Right atrium auricular region (tissue), 2 donors: ENCODE measurements at regions not wholly inside any gene's neighbourhood (a gene's known extent, or its start where the extent isn't known, plus 50 kb on each side); places are given as distances from the start of the nearest gene placed in this dataset.

Experiments
- DNase-seq: peaks from one replicate; pipeline ENCODE4 v3.0.0-alpha.2; 2019; ENCODE audit warnings: low spot score
- H3K27ac ChIP-seq, 2 donors: fragments of 200-600 bp; sonication (generic); 1 replicate in 1 of 2; 2 replicates in 1 of 2; pipeline ENCODE4 v1.5.1; 2016 to 2019
- H3K27me3 ChIP-seq, 2 donors: fragments of 200-600 bp; sonication (generic); one replicate each; pipeline versions ENCODE4 v1.5.1 to v1.6.0; 2017 to 2019
- H3K36me3 ChIP-seq: fragments of 200-600 bp; sonication (generic); one replicate; pipeline ENCODE4 v1.5.1; 2016
- H3K4me1 ChIP-seq, 2 donors: fragments of 200-600 bp; sonication (generic); one replicate each; pipeline versions ENCODE4 v1.5.1 to v1.6.0; 2017 to 2019
- H3K4me3 ChIP-seq, 2 donors: fragments of 200-600 bp; sonication (generic); 1 replicate in 1 of 2; 2 replicates in 1 of 2; pipeline ENCODE4 v1.5.1; 2017 to 2019; ENCODE audit warnings: mild to moderate bottlenecking in 1 of 2, moderate library complexity in 1 of 2
- H3K9me3 ChIP-seq, 2 donors: fragments of 200-600 bp; sonication (generic); one replicate each; pipeline ENCODE4 v1.5.1; 2019
- TF ChIP-seq, protein P1 (sequence below), 2 donors: fragments of 200-600 bp; sonication (generic); IDR thresholded peaks; one replicate each; pipeline ENCODE4 v1.5.1; 2019; ENCODE audit warnings: antibody characterized with exemption in 2 of 2

DNA sequence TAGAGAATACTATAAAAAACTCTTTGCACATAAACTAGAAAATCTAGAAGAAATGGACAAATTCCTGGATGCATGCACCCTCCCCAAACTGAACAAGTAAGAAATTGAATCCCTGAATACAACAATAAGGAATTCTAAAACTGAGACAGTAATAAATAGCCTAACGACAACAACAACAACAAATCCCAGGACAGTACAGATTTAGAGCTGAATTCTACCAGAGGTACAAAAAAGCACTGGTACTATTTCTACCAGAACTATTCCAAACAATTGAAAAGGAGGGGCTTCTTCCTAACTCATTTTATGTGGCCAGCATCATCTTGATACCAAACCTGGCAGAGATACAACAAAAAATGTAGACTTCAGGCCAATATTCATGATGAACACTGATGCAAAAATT is 394.4 kb upstream of the RORB start:
- Histone ChIP-seq H3K27ac (no peak overlapping the region), H3K4me3 (no peak overlapping the region), H3K4me1 (no peaks in the 10 kb centered on the region), H3K27me3 (no peaks in the 10 kb centered on the region), H3K36me3 (no peaks in the 10 kb centered on the region), H3K9me3 (no peaks in the 10 kb centered on the region)
- TF ChIP-seq, protein P1, sequence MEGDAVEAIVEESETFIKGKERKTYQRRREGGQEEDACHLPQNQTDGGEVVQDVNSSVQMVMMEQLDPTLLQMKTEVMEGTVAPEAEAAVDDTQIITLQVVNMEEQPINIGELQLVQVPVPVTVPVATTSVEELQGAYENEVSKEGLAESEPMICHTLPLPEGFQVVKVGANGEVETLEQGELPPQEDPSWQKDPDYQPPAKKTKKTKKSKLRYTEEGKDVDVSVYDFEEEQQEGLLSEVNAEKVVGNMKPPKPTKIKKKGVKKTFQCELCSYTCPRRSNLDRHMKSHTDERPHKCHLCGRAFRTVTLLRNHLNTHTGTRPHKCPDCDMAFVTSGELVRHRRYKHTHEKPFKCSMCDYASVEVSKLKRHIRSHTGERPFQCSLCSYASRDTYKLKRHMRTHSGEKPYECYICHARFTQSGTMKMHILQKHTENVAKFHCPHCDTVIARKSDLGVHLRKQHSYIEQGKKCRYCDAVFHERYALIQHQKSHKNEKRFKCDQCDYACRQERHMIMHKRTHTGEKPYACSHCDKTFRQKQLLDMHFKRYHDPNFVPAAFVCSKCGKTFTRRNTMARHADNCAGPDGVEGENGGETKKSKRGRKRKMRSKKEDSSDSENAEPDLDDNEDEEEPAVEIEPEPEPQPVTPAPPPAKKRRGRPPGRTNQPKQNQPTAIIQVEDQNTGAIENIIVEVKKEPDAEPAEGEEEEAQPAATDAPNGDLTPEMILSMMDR (IDR thresholded peaks at IDR 0.05), result no peak
- DNase-seq, result no peak

DNA sequence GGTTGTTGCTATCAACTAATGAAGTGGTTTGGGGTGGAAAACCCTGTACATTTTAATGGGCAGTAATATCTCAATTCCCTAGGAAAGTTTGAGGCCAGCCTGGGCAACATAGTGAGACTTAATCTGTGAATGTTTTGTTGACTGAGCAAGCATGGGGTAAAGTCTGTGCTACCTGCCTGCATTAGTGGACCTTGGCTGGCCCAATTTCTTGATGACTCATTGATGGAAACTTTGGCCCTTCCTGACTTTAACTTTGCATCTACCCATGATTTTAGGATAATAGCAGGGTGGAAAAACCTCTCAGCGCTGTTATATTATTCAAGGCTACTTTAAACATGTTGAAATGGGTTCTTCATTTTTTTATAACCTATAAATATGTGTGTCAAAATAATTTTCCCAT is 389.4 kb upstream of the RORB start:
- TF ChIP-seq, protein P1 (IDR thresholded peaks at IDR 0.05), result no peak
- no peaks in the 10 kb centered on the region for H3K27me3 ChIP-seq
- H3K4me3 ChIP-seq, result no peak overlapping the region
- no peak for DNase-seq
- no peaks in the 10 kb centered on the region for H3K4me1 ChIP-seq
- H3K27ac ChIP-seq, result no peak overlapping the region
- H3K36me3 ChIP-seq, result no peaks in the 10 kb centered on the region
- H3K9me3 ChIP-seq, result no peaks in the 10 kb centered on the region

DNA sequence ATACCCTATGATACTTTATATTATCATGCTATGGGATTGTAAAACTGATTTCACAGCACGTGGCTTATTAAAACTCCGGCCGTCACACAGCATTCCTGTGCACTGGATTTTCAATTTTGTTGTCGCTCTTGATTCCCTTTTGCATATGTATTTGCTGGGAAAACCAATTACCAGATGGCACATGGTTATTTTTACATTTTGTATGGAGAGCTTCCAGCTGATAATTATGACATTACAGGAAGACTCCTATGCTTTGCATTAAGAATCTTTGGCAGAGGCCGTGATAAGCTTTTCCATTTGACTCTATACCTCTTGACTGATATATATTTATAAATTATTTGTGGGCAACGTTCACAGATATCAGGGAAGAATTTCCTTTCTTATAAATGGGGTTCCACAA is 381.2 kb upstream of the RORB start:
- Histone ChIP-seq H3K4me1 (no peaks in the 10 kb centered on the region), H3K36me3 (no peaks in the 10 kb centered on the region), H3K4me3 (no peak overlapping the region), H3K27me3 (no peaks in the 10 kb centered on the region), H3K9me3 (no peaks in the 10 kb centered on the region), H3K27ac (no peak overlapping the region)
- DNase-seq, result no peak
- TF ChIP-seq, protein P1 (IDR thresholded peaks at IDR 0.05), result no peak

DNA sequence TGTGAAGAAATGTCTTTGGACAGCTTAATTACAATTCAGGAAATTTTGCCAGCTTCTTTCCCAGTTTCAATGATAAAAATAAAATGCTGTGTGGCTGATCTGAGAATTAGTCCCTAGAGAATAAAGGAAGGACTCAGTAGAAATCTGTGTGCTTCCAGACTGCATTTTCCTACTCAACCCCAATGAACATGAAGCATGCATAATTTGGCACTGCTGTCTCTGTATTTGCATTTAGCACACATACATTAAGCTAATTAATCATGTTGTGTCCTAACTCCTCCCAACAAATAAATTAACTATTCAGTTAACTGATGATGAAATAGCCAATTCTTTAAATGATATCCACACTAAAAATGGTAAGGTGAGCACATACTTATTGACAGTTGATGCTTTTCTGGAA is 380.0 kb upstream of the RORB start:
- Histone ChIP-seq H3K4me1 (no peaks in the 10 kb centered on the region), H3K27ac (no peak overlapping the region), H3K27me3 (no peaks in the 10 kb centered on the region), H3K4me3 (no peak overlapping the region), H3K36me3 (no peaks in the 10 kb centered on the region), H3K9me3 (no peaks in the 10 kb centered on the region)
- TF ChIP-seq, protein P1 (IDR thresholded peaks at IDR 0.05), result no peak
- no peak for DNase-seq

DNA sequence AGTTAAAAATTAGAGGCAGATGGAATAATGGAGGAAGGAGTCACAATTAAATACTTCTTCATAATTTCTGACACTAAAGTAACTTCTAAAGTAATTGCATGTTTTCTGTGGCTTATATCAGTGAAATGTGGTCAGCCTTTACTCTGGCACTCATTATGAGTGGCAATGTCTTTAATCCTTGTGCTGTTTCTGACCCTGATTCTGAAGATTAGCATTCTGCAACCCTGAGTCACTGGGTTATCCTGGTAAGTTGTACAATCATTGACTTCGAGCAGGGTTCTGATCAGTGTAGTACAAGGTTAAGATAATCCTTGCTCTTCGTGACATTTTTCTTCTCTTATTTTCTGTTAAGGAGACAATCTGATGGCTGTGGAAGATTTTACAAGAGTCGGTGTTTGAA is 379.4 kb upstream of the RORB start:
- H3K4me3 ChIP-seq, result no peak overlapping the region
- TF ChIP-seq, protein P1 (IDR thresholded peaks at IDR 0.05), result no peak
- no peak for DNase-seq
- no peaks in the 10 kb centered on the region for H3K4me1 ChIP-seq
- no peak overlapping the region for H3K27ac ChIP-seq
- H3K36me3 ChIP-seq, result no peaks in the 10 kb centered on the region
- H3K9me3 ChIP-seq, result no peaks in the 10 kb centered on the region
- no peaks in the 10 kb centered on the region for H3K27me3 ChIP-seq

DNA sequence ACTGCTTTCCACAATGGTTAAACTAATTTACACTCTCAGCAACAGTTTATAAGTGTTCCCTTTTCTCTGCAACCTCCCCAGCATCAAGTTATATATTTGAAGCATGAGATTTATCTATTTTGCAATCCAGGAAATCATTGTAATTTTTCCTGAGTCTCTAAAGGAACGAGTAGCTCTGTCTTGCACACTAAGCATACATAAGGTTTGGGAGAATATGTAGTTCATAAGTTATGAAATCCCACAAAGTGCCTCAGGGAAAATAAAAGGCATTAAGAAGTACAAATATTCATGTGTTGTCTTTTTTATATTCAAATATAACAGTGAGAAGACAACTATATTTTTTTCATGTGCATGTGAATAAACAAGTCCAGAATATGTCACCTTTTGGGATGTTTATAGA is 377.1 kb upstream of the RORB start:
- no peak overlapping the region for H3K4me3 ChIP-seq
- no peak for DNase-seq
- H3K27ac ChIP-seq, result no peak overlapping the region
- no peaks in the 10 kb centered on the region for H3K36me3 ChIP-seq
- no peaks in the 10 kb centered on the region for H3K9me3 ChIP-seq
- no peaks in the 10 kb centered on the region for H3K27me3 ChIP-seq
- no peaks in the 10 kb centered on the region for H3K4me1 ChIP-seq
- TF ChIP-seq, protein P1 (IDR thresholded peaks at IDR 0.05), result no peak
